Activated CD4-positive, alpha-beta T cell treated with anti-CD3 and anti-CD28 coated beads for 36 hours (primary cell): ENCODE measurements at regions not wholly inside any gene's neighbourhood (a gene's known extent, or its start where the extent isn't known, plus 50 kb on each side); places are given as distances from the start of the nearest gene placed in this dataset.
"Not testable (repeated sequence)": the region's sequence is repeated elsewhere in the genome, so short reads cannot be mapped to it uniquely, and the experiment has no call there.

Experiments
- ATAC-seq: fragments of 200-7000 bp; cut with Tn5 transposase; one replicate; pipeline ENCODE4 v1.10.0; 2021; ENCODE audit warnings: mild to moderate bottlenecking, moderate library complexity
- CTCF ChIA-PET: fragments of 350-600 bp; sonication (Branson Sonifier 250); formaldehyde crosslinking; loops from one replicate; lab custom pipeline; 2021; ENCODE audit warnings: antibody characterized with exemption; lab: Charles Lee
- POLR2A ChIA-PET: fragments of 350-600 bp; sonication (Branson Sonifier 250); formaldehyde crosslinking; loops from one replicate; lab custom pipeline; 2021; ENCODE audit warnings: antibody characterized with exemption, inconsistent platforms; lab: Charles Lee
- DNase-seq: peaks from one replicate; pipeline ENCODE4 v3.0.0-alpha.2; 2020
- H3K27ac Mint-ChIP-seq: one replicate; pipeline ENCODE4 v1.8.0; 2021; ENCODE audit warnings: mixed read lengths
- H3K27me3 Mint-ChIP-seq: one replicate; pipeline ENCODE4 v1.8.0; 2021; ENCODE audit warnings: mixed read lengths
- H3K36me3 Mint-ChIP-seq: one replicate; pipeline ENCODE4 v1.8.0; 2021; ENCODE audit warnings: low read depth, mixed read lengths
- H3K4me1 Mint-ChIP-seq: one replicate; pipeline ENCODE4 v1.8.0; 2021; ENCODE audit warnings: mixed read lengths
- H3K4me3 Mint-ChIP-seq: one replicate; pipeline ENCODE4 v1.8.0; 2021; ENCODE audit warnings: mild to moderate bottlenecking, moderate library complexity, mixed read lengths
- H3K9me3 Mint-ChIP-seq: one replicate; pipeline ENCODE4 v1.8.0; 2021; ENCODE audit warnings: low read depth, mixed read lengths
- intact Hi-C, 2 experiments: fragments of 100-400 bp; cut with DNase I in 1 of 2; cut with micrococcal nuclease in 1 of 2; formaldehyde crosslinking; loops; one replicate each; pipeline versions ENCODE4 v1.14.2 to v1.15.1; 2022 to 2024; cut with DNase I, micrococcal nuclease

- POLR2A ChIA-PET, result interaction anchor here (0.6 kb wide), 1 partner anchor 1553 kb away, joined by 4 read pairs; no protein-coding TSS in a partner anchor
- CTCF ChIA-PET, result interaction anchor here (0.5 to 2.5 kb wide), 4 partner anchors 8 to 391 kb away, joined by 3 to 14 read pairs (median 4); no protein-coding TSS in a partner anchor
- Mint-ChIP-seq H3K27ac (no peak overlapping the region), H3K36me3 (no peaks in the 10 kb centered on the region), H3K9me3 (no peaks in the 10 kb centered on the region), H3K4me3 (no peak overlapping the region), H3K27me3 (peaks cover 16% of the 10 kb centered on the region), H3K4me1 (no peaks in the 10 kb centered on the region)
- intact Hi-C loops, result no loop called here
- ATAC-seq, result no peak
- no peak for DNase-seq
These were observed 65.9 kb downstream of the RPL22L1 start for GRCh38 chr3:170804078-170804477.

GRCh38 chr3:170802164-170803151 is 67.5 kb downstream of the RPL22L1 start:
- no peak for DNase-seq
- POLR2A ChIA-PET, result no interaction called here
- intact Hi-C loops, result no loop called here

GRCh38 chr3:170801597-170801996 is 68.4 kb downstream of the RPL22L1 start:
- ChIA-PET CTCF (interaction anchor here (0.6 to 2.5 kb wide), 3 partner anchors 10 to 31 kb away, joined by 3 to 14 read pairs (median 3); no protein-coding TSS in a partner anchor), POLR2A (no interaction called here)
- Mint-ChIP-seq H3K4me1 (no peaks in the 10 kb centered on the region), H3K27ac (no peak overlapping the region), H3K27me3 (peaks cover 20% of the 10 kb centered on the region), H3K9me3 (no peaks in the 10 kb centered on the region), H3K4me3 (no peak overlapping the region), H3K36me3 (no peaks in the 10 kb centered on the region)
- ATAC-seq (no peak), DNase-seq (no peak)
- intact Hi-C loops, result no loop called here

More at GRCh38 chr3:170802164-170803151, 67.5 kb downstream of the RPL22L1 start:
- CTCF ChIA-PET, result interaction anchor here (0.6 to 2.5 kb wide), 4 partner anchors 9 to 389 kb away, joined by 3 to 14 read pairs (median 4); no protein-coding TSS in a partner anchor
- Mint-ChIP-seq H3K27me3 (peaks cover 16% of the 10 kb centered on the region), H3K36me3 (no peaks in the 10 kb centered on the region), H3K27ac (no peak overlapping the region), H3K4me1 (no peaks in the 10 kb centered on the region), H3K4me3 (no peak overlapping the region), H3K9me3 (no peaks in the 10 kb centered on the region)
- no peak for ATAC-seq

- H3K27me3 Mint-ChIP-seq, result peaks cover 17% of the 10 kb centered on the region
- H3K4me1 Mint-ChIP-seq, H3K36me3 Mint-ChIP-seq, POLR2A ChIA-PET, H3K9me3 Mint-ChIP-seq, H3K27ac Mint-ChIP-seq, ATAC-seq, DNase-seq, H3K4me3 Mint-ChIP-seq, intact Hi-C loops: not testable (repeated sequence)
- CTCF ChIA-PET, result interaction anchor here (0.7 to 1.7 kb wide), 2 partner anchors 11 to 386 kb away, joined by 6 to 8 read pairs; no protein-coding TSS in a partner anchor
These were observed 69.7 kb downstream of the RPL22L1 start for GRCh38 chr3:170800275-170800674.

- Mint-ChIP-seq H3K27me3 (peaks cover 6% of the 10 kb centered on the region), H3K9me3 (no peaks in the 10 kb centered on the region), H3K4me3 (no peak overlapping the region), H3K27ac (no peak overlapping the region), H3K4me1 (no peaks in the 10 kb centered on the region), H3K36me3 (no peaks in the 10 kb centered on the region)
- POLR2A ChIA-PET, result no interaction called here
- DNase-seq, result no peak
- ATAC-seq, result no peak
- CTCF ChIA-PET, result interaction anchor here (0.6 to 1.0 kb wide), 2 partner anchors 15 to 60 kb away, joined by 3 read pairs; no protein-coding TSS in a partner anchor
- intact Hi-C loops, result no loop called here
These were observed 71.0 kb downstream of the RPL22L1 start for GRCh38 chr3:170799009-170799408.

GRCh38 chr3:170797685-170798084 is 72.3 kb downstream of the RPL22L1 start:
- no peak overlapping the region for H3K4me3 Mint-ChIP-seq
- CTCF ChIA-PET, result no interaction called here
- POLR2A ChIA-PET, result no interaction called here

GRCh38 chr3:170792471-170792870 is 77.5 kb downstream of the RPL22L1 start:
- Mint-ChIP-seq H3K4me3 (no peak overlapping the region), H3K36me3 (no peaks in the 10 kb centered on the region), H3K9me3 (no peaks in the 10 kb centered on the region), H3K27me3 (peaks cover 4% of the 10 kb centered on the region), H3K27ac (no peak overlapping the region), H3K4me1 (no peaks in the 10 kb centered on the region)
- intact Hi-C loops, result no loop called here
- ATAC-seq (no peak), DNase-seq (no peak)
- ChIA-PET POLR2A (no interaction called here), CTCF (no interaction called here)

More at GRCh38 chr3:170797685-170798084, 72.3 kb downstream of the RPL22L1 start:
- no peaks in the 10 kb centered on the region for H3K4me1 Mint-ChIP-seq
- intact Hi-C loops, result no loop called here
- no peaks in the 10 kb centered on the region for H3K9me3 Mint-ChIP-seq
- no peaks in the 10 kb centered on the region for H3K36me3 Mint-ChIP-seq
- H3K27ac Mint-ChIP-seq, result no peak overlapping the region
- DNase-seq, result no peak
- ATAC-seq, result no peak
- H3K27me3 Mint-ChIP-seq, result peaks cover 5% of the 10 kb centered on the region

- intact Hi-C loops, result no loop called here
- Mint-ChIP-seq H3K27me3 (peaks cover 3% of the 10 kb centered on the region), H3K4me1 (no peaks in the 10 kb centered on the region), H3K4me3 (no peak overlapping the region), H3K27ac (no peak overlapping the region), H3K36me3 (no peaks in the 10 kb centered on the region), H3K9me3 (no peaks in the 10 kb centered on the region)
- ChIA-PET CTCF (no interaction called here), POLR2A (no interaction called here)
- no peak for DNase-seq
- ATAC-seq, result no peak
These were observed 79.3 kb downstream of the RPL22L1 start for GRCh38 chr3:170790647-170791046.

- Mint-ChIP-seq H3K36me3 (no peaks in the 10 kb centered on the region), H3K9me3 (no peaks in the 10 kb centered on the region), H3K4me3 (no peak overlapping the region), H3K27me3 (peaks cover 19% of the 10 kb centered on the region), H3K4me1 (no peaks in the 10 kb centered on the region), H3K27ac (no peak overlapping the region)
- CTCF ChIA-PET, result no interaction called here
- DNase-seq, result no peak
- no peak for ATAC-seq
- intact Hi-C loops, result no loop called here
- POLR2A ChIA-PET, result no interaction called here
These were observed 82.5 kb downstream of the RPL22L1 start for GRCh38 chr3:170787464-170787863.

GRCh38 chr3:170785454-170785853 is 84.5 kb downstream of the RPL22L1 start:
- DNase-seq (no peak), ATAC-seq (no peak)
- Mint-ChIP-seq H3K4me3 (no peak overlapping the region), H3K36me3 (no peaks in the 10 kb centered on the region), H3K27ac (no peak overlapping the region), H3K27me3 (peaks cover 25% of the 10 kb centered on the region), H3K4me1 (no peaks in the 10 kb centered on the region), H3K9me3 (no peaks in the 10 kb centered on the region)
- intact Hi-C loops, result no loop called here
- CTCF ChIA-PET, result interaction anchor here (0.5 to 1.5 kb wide), 3 partner anchors 11 to 246 kb away, joined by 3 to 6 read pairs (median 3); no protein-coding TSS in a partner anchor
- POLR2A ChIA-PET, result no interaction called here

GRCh38 chr3:170784406-170784805 is 85.6 kb downstream of the RPL22L1 start:
- no peak for DNase-seq
- Mint-ChIP-seq H3K4me1 (no peaks in the 10 kb centered on the region), H3K27ac (no peak overlapping the region), H3K36me3 (no peaks in the 10 kb centered on the region), H3K4me3 (no peak overlapping the region), H3K9me3 (no peaks in the 10 kb centered on the region), H3K27me3 (peaks cover 28% of the 10 kb centered on the region)
- no peak for ATAC-seq
- ChIA-PET POLR2A (no interaction called here), CTCF (interaction anchor here (0.6 to 1.5 kb wide), 2 partner anchors 27 to 939 kb away, joined by 3 to 6 read pairs; no protein-coding TSS in a partner anchor)
- intact Hi-C loops, result no loop called here
